ENCODE measurements at regions not wholly inside any gene's neighbourhood (a gene's known extent, or its start where the extent isn't known, plus 50 kb on each side); places are given as distances from the start of the nearest gene placed in this dataset.

GRCh38 chr3:13188975-13189374 lies 115.7 kb upstream of the IQSEC1 start:
- no peaks in the 10 kb centered on the region for H3K4me1 ChIP-seq (ENCODE audit: low read length)
- no peak overlapping the region for H3K4me3 ChIP-seq (ENCODE audit: low read length)
- H2AFZ ChIP-seq (ENCODE audit: low read depth, low read length) = no peak overlapping the region
- TF ChIP-seq, protein P1, sequence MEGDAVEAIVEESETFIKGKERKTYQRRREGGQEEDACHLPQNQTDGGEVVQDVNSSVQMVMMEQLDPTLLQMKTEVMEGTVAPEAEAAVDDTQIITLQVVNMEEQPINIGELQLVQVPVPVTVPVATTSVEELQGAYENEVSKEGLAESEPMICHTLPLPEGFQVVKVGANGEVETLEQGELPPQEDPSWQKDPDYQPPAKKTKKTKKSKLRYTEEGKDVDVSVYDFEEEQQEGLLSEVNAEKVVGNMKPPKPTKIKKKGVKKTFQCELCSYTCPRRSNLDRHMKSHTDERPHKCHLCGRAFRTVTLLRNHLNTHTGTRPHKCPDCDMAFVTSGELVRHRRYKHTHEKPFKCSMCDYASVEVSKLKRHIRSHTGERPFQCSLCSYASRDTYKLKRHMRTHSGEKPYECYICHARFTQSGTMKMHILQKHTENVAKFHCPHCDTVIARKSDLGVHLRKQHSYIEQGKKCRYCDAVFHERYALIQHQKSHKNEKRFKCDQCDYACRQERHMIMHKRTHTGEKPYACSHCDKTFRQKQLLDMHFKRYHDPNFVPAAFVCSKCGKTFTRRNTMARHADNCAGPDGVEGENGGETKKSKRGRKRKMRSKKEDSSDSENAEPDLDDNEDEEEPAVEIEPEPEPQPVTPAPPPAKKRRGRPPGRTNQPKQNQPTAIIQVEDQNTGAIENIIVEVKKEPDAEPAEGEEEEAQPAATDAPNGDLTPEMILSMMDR (IDR thresholded peaks at IDR 0.05; ENCODE audit: low read depth, low read length) = no peak
- peaks cover 51% of the 10 kb centered on the region for H3K27me3 ChIP-seq (ENCODE audit: low read depth, low read length)
- no peaks in the 10 kb centered on the region for H3K9me3 ChIP-seq (ENCODE audit: insufficient read depth, low read length)
- H3K36me3 ChIP-seq (replicated peaks; ENCODE audit: low read depth, low read length) = no peaks in the 10 kb centered on the region
- H3K27ac ChIP-seq (ENCODE audit: low read length) = no peak overlapping the region
- H3K4me2 ChIP-seq (ENCODE audit: low read length) = no peak overlapping the region
- H3K79me2 ChIP-seq (ENCODE audit: low read length) = no peaks in the 10 kb centered on the region
- no peaks in the 10 kb centered on the region for H4K20me1 ChIP-seq (ENCODE audit: insufficient read depth, low read length)
- H3K9ac ChIP-seq (ENCODE audit: low read length) = no peak overlapping the region

DNA sequence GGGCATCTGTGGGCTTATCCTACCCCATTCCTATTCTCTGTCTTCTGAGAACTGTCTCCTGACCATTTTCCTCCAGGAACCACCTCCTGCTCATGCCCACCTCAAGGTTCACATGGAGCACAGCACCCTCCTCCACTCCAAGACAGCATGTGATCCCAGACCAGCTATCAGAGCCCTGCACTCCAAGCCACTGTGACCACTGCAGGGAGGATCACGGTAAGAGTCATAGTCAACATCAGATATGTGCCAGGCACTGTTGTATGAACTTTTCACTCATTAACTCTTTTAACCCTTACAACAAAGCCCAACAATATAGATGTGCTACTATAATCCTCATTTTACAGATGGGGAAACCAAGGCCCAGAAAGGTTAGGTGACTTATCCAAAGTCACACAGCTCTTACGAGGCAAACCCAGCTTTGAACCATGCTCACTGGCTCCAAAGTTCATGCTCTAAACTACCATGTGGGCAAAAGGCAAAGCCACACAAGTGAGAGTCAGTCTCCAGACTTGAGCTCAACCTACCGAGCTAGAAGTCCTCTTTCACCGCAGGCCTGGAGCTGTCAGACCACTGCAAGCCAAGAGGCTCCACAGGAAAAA lies 115.1 kb upstream of the IQSEC1 start:
- Histone ChIP-seq H3K79me2 (ENCODE audit: low read length) (no peaks in the 10 kb centered on the region), H3K4me2 (ENCODE audit: low read length) (no peak overlapping the region), H3K36me3 (replicated peaks; ENCODE audit: low read depth, low read length) (no peaks in the 10 kb centered on the region), H3K9ac (ENCODE audit: low read length) (no peak overlapping the region), H3K27me3 (ENCODE audit: low read depth, low read length) (peaks cover 49% of the 10 kb centered on the region), H3K9me3 (ENCODE audit: insufficient read depth, low read length) (no peaks in the 10 kb centered on the region), H3K4me3 (ENCODE audit: low read length) (no peak overlapping the region), H4K20me1 (ENCODE audit: insufficient read depth, low read length) (no peaks in the 10 kb centered on the region), H2AFZ (ENCODE audit: low read depth, low read length) (no peak overlapping the region), H3K4me1 (ENCODE audit: low read length) (no peaks in the 10 kb centered on the region), H3K27ac (ENCODE audit: low read length) (no peak overlapping the region)
- TF ChIP-seq, protein P1 (IDR thresholded peaks at IDR 0.05; ENCODE audit: low read depth, low read length) = no peak
- no peak for TF ChIP-seq EZH2phosphoT487 (IDR thresholded peaks at IDR 0.05; ENCODE audit: low read depth)

- H3K4me2 ChIP-seq (ENCODE audit: low read length) = no peak overlapping the region
- H3K9me3 ChIP-seq (ENCODE audit: insufficient read depth, low read length) = no peaks in the 10 kb centered on the region
- peaks cover 42% of the 10 kb centered on the region for H3K27me3 ChIP-seq (ENCODE audit: low read depth, low read length)
- H3K9ac ChIP-seq (ENCODE audit: low read length) = no peak overlapping the region
- H3K27ac ChIP-seq (ENCODE audit: low read length) = no peak overlapping the region
- no peak overlapping the region for H2AFZ ChIP-seq (ENCODE audit: low read depth, low read length)
- no peaks in the 10 kb centered on the region for H3K36me3 ChIP-seq (replicated peaks; ENCODE audit: low read depth, low read length)
- H3K4me1 ChIP-seq (ENCODE audit: low read length) = no peaks in the 10 kb centered on the region
- no peaks in the 10 kb centered on the region for H4K20me1 ChIP-seq (ENCODE audit: insufficient read depth, low read length)
- TF ChIP-seq EZH2phosphoT487 (IDR thresholded peaks at IDR 0.05; ENCODE audit: low read depth) = no peak
- TF ChIP-seq, protein P1 (IDR thresholded peaks at IDR 0.05; ENCODE audit: low read depth, low read length) = no peak
- H3K4me3 ChIP-seq (ENCODE audit: low read length) = no peak overlapping the region
- no peaks in the 10 kb centered on the region for H3K79me2 ChIP-seq (ENCODE audit: low read length)
Measured at GRCh38 chr3:13187593-13187992, 114.4 kb upstream of the IQSEC1 start.

DNA sequence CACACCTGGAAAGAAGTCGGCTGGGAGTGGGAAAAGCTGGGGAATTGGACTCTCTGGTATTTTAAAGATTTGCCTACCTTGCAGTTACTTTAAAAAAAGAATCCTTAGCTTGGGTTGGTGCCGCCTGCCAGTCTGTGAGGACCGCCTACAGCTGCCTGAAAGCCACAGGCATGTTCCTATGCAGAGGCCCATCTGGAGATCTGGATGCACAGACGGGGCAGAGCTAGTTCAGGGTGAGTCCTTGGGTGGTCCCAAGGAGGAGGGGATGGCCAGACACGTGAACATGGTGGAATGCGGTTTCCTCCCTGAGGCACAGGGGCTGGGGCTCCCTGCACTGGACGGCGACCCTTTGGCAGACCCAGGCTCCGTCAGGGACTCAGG lies 113.2 kb upstream of the IQSEC1 start:
- H2AFZ ChIP-seq (ENCODE audit: low read depth, low read length) = no peak overlapping the region
- H3K9me3 ChIP-seq (ENCODE audit: insufficient read depth, low read length) = no peaks in the 10 kb centered on the region
- no peak overlapping the region for H3K4me2 ChIP-seq (ENCODE audit: low read length)
- H3K9ac ChIP-seq (ENCODE audit: low read length) = no peak overlapping the region
- TF ChIP-seq, protein P1 (IDR thresholded peaks at IDR 0.05; ENCODE audit: low read depth, low read length) = no peak
- no peak for TF ChIP-seq EZH2phosphoT487 (IDR thresholded peaks at IDR 0.05; ENCODE audit: low read depth)
- no peak overlapping the region for H3K27ac ChIP-seq (ENCODE audit: low read length)
- no peaks in the 10 kb centered on the region for H3K79me2 ChIP-seq (ENCODE audit: low read length)
- no peaks in the 10 kb centered on the region for H3K36me3 ChIP-seq (replicated peaks; ENCODE audit: low read depth, low read length)
- H4K20me1 ChIP-seq (ENCODE audit: insufficient read depth, low read length) = no peaks in the 10 kb centered on the region
- H3K4me3 ChIP-seq (ENCODE audit: low read length) = no peak overlapping the region
- H3K27me3 ChIP-seq (ENCODE audit: low read depth, low read length) = peaks cover 48% of the 10 kb centered on the region
- no peaks in the 10 kb centered on the region for H3K4me1 ChIP-seq (ENCODE audit: low read length)
